ENCODE measurements at regions not wholly inside any gene's neighbourhood (a gene's known extent, or its start where the extent isn't known, plus 50 kb on each side); places are given as distances from the start of the nearest gene placed in this dataset.

DNA sequence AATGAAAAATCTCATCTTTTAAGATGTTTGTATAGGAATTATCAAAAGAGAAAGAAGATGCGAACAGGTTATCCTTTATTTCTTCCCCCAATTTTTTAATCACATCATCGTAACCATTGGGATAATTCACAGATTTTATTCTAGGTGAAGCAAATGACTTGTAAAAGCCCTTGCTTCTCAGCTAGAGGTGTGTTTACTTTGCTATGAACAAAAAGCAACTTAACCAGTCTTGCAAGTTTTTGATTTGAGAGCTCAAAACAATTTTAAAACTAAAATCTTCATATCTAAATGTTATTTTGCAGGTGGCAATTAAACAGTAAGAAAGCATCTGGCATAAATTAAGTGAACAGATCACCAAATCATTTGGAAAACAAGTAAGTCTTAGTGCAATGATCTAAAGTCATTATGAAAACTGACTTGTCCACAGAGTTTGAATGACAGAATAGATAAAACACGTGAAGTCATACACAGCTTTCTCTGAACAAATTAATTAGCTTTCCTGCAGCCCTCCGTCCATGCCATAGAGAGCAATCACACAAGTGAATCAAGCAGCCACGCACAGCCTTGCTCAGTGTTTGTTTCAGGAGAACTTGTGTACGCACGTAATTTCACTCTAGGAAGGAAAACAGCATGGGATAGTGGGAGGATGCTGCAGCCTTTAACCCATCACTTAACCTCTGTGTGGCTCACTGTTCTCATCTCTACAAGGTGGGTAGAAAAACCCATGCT, 85.0 kb upstream of the ZNF800 start (continued):
- TF ChIP-seq ZNF600 (tag by site-specific recombination; IDR thresholded peaks at IDR 0.05) (no peak), ZNF394 (tag by site-specific recombination; IDR thresholded peaks at IDR 0.05; ENCODE audit: borderline replicate concordance) (no peak), ZNF624 (tag by site-specific recombination; IDR thresholded peaks at IDR 0.05) (no peak), ZNF202 (tag by site-specific recombination; IDR thresholded peaks at IDR 0.05; ENCODE audit: borderline replicate concordance) (no peak)
- TF ChIP-seq, protein P1, sequence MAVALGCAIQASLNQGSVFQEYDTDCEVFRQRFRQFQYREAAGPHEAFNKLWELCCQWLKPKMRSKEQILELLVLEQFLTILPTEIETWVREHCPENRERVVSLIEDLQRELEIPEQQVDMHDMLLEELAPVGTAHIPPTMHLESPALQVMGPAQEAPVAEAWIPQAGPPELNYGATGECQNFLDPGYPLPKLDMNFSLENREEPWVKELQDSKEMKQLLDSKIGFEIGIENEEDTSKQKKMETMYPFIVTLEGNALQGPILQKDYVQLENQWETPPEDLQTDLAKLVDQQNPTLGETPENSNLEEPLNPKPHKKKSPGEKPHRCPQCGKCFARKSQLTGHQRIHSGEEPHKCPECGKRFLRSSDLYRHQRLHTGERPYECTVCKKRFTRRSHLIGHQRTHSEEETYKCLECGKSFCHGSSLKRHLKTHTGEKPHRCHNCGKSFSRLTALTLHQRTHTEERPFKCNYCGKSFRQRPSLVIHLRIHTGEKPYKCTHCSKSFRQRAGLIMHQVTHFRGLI (tag by site-specific recombination; IDR thresholded peaks at IDR 0.05), result no peak

DNA sequence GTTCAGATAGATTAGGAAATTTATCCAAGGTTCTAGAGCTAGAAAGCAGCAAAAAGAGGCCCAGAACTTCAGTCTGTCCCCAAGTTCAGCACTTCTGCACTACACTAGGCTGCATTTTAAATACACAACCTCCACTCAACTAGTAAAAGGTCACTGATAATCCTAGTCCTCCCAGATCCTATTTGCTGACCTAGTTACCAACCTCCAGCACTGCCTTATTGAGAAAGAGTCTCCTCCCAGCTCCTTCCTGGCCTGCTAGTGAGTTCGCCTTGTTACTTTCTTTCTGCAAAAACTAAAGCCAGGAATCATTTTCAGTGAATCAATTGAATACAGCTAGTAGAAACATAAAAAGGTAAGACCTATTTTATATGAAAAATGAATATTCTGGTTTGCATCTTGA, 84.1 kb upstream of the ZNF800 start:
- H3K27ac ChIP-seq (ENCODE audit: extremely low read depth, low read depth, low read length), result no peak overlapping the region
- no peaks in the 10 kb centered on the region for H3K36me3 ChIP-seq (ENCODE audit: control insufficient read depth in 2 of 2, insufficient read depth in 1 of 2, low read length in 2 of 2)
- no peaks in the 10 kb centered on the region for H3K4me1 ChIP-seq (ENCODE audit: control insufficient read depth, insufficient read depth, low read length)
- no peaks in the 10 kb centered on the region for H3K9me3 ChIP-seq (ENCODE audit: control insufficient read depth, insufficient read depth, low read depth, low read length)
- ChIA-PET POLR2A (no interaction called here), CTCF (interaction anchor here (1.5 to 1.9 kb wide), 2 partner anchors 29 to 41 kb away, joined by 3 to 4 read pairs; no protein-coding TSS in a partner anchor)
- TF ChIP-seq RBAK (tag by site-specific recombination; IDR thresholded peaks at IDR 0.05) (no peak), MEIS1 (CRISPR knock-in tag; IDR thresholded peaks at IDR 0.05; ENCODE audit: borderline replicate concordance) (no peak), ZNF221 (tag by site-specific recombination; IDR thresholded peaks at IDR 0.05; ENCODE audit: borderline replicate concordance) (no peak), ZNF521 (tag by site-specific recombination; IDR thresholded peaks at IDR 0.05) (no peak), ZNF426 (tag by site-specific recombination; IDR thresholded peaks at IDR 0.05) (no peak), ZNF335 (tag by site-specific recombination; conservative IDR thresholded peaks at IDR 0.05) (no peak), ZFP69B (tag by site-specific recombination; IDR thresholded peaks at IDR 0.05) (no peak), ZNF501 (tag by site-specific recombination; IDR thresholded peaks at IDR 0.05) (no peak), ZNF211 (tag by site-specific recombination; IDR thresholded peaks at IDR 0.05; ENCODE audit: low read depth) (no peak), ZNF621 (tag by site-specific recombination; IDR thresholded peaks at IDR 0.05) (no peak)
- TF ChIP-seq, protein P2, sequence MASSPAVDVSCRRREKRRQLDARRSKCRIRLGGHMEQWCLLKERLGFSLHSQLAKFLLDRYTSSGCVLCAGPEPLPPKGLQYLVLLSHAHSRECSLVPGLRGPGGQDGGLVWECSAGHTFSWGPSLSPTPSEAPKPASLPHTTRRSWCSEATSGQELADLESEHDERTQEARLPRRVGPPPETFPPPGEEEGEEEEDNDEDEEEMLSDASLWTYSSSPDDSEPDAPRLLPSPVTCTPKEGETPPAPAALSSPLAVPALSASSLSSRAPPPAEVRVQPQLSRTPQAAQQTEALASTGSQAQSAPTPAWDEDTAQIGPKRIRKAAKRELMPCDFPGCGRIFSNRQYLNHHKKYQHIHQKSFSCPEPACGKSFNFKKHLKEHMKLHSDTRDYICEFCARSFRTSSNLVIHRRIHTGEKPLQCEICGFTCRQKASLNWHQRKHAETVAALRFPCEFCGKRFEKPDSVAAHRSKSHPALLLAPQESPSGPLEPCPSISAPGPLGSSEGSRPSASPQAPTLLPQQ (tag by site-specific recombination; IDR thresholded peaks at IDR 0.05), result no peak
- TF ChIP-seq, protein P3, sequence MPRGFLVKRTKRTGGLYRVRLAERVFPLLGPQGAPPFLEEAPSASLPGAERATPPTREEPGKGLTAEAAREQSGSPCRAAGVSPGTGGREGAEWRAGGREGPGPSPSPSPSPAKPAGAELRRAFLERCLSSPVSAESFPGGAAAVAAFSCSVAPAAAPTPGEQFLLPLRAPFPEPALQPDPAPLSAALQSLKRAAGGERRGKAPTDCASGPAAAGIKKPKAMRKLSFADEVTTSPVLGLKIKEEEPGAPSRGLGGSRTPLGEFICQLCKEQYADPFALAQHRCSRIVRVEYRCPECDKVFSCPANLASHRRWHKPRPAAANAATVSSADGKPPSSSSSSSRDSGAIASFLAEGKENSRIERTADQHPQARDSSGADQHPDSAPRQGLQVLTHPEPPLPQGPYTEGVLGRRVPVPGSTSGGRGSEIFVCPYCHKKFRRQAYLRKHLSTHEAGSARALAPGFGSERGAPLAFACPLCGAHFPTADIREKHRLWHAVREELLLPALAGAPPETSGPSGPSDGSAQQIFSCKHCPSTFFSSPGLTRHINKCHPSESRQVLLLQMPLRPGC (tag by site-specific recombination; IDR thresholded peaks at IDR 0.05), result no peak
- TF ChIP-seq, protein P4, sequence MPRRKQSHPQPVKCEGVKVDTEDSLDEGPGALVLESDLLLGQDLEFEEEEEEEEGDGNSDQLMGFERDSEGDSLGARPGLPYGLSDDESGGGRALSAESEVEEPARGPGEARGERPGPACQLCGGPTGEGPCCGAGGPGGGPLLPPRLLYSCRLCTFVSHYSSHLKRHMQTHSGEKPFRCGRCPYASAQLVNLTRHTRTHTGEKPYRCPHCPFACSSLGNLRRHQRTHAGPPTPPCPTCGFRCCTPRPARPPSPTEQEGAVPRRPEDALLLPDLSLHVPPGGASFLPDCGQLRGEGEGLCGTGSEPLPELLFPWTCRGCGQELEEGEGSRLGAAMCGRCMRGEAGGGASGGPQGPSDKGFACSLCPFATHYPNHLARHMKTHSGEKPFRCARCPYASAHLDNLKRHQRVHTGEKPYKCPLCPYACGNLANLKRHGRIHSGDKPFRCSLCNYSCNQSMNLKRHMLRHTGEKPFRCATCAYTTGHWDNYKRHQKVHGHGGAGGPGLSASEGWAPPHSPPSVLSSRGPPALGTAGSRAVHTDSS (tag by site-specific recombination; IDR thresholded peaks at IDR 0.05), result no peak
- TF ChIP-seq, protein P5, sequence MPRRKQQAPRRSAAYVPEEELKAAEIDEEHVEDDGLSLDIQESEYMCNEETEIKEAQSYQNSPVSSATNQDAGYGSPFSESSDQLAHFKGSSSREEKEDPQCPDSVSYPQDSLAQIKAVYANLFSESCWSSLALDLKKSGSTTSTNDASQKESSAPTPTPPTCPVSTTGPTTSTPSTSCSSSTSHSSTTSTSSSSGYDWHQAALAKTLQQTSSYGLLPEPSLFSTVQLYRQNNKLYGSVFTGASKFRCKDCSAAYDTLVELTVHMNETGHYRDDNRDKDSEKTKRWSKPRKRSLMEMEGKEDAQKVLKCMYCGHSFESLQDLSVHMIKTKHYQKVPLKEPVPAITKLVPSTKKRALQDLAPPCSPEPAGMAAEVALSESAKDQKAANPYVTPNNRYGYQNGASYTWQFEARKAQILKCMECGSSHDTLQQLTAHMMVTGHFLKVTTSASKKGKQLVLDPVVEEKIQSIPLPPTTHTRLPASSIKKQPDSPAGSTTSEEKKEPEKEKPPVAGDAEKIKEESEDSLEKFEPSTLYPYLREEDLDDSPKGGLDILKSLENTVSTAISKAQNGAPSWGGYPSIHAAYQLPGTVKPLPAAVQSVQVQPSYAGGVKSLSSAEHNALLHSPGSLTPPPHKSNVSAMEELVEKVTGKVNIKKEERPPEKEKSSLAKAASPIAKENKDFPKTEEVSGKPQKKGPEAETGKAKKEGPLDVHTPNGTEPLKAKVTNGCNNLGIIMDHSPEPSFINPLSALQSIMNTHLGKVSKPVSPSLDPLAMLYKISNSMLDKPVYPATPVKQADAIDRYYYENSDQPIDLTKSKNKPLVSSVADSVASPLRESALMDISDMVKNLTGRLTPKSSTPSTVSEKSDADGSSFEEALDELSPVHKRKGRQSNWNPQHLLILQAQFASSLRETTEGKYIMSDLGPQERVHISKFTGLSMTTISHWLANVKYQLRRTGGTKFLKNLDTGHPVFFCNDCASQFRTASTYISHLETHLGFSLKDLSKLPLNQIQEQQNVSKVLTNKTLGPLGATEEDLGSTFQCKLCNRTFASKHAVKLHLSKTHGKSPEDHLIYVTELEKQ (tag by site-specific recombination; IDR thresholded peaks at IDR 0.05; ENCODE audit: borderline replicate concordance), result no peak
- H3K4me3 ChIP-seq (ENCODE audit: low read depth, low read length), result no peak overlapping the region

All from HEK293 (cell line).